Nephron (organoid): ENCODE measurements at regions not wholly inside any gene's neighbourhood (a gene's known extent, or its start where the extent isn't known, plus 50 kb on each side); places are given as distances from the start of the nearest gene placed in this dataset.

Experiments
- H3K27ac Mint-ChIP-seq, 3 experiments: 2 replicates each; pipeline ENCODE4 v1.8.0; 2020; ENCODE audit warnings: mixed read lengths in 3 of 3, mild to moderate bottlenecking in 2 of 3, moderate library complexity in 1 of 3
- H3K27me3 Mint-ChIP-seq: 2 replicates; pipeline ENCODE4 v1.8.0; 2021; ENCODE audit warnings: low read depth, mild to moderate bottlenecking, moderate library complexity, mixed read lengths
- H3K36me3 Mint-ChIP-seq: 2 replicates; pipeline ENCODE4 v1.8.0; 2020; ENCODE audit warnings: low read depth, mixed read lengths
- H3K4me1 Mint-ChIP-seq: 2 replicates; pipeline ENCODE4 v1.8.0; 2020; ENCODE audit warnings: mixed read lengths
- H3K4me3 Mint-ChIP-seq, 3 experiments: 2 replicates each; pipeline ENCODE4 v1.8.0; 2020; ENCODE audit warnings: mild to moderate bottlenecking in 3 of 3, mixed read lengths in 3 of 3, moderate library complexity in 2 of 3
- H3K9me3 Mint-ChIP-seq: 2 replicates; pipeline ENCODE4 v1.8.0; 2020; ENCODE audit warnings: mixed read lengths
- TF ChIP-seq, protein P1 (sequence below), 3 experiments: fragments of 200-600 bp; sonication (generic); IDR thresholded peaks; one replicate each; pipeline ENCODE4 v1.5.0; 2021; ENCODE audit warnings: antibody characterized with exemption in 3 of 3; ENCODE audit not compliant: unreplicated experiment in 3 of 3

DNA sequence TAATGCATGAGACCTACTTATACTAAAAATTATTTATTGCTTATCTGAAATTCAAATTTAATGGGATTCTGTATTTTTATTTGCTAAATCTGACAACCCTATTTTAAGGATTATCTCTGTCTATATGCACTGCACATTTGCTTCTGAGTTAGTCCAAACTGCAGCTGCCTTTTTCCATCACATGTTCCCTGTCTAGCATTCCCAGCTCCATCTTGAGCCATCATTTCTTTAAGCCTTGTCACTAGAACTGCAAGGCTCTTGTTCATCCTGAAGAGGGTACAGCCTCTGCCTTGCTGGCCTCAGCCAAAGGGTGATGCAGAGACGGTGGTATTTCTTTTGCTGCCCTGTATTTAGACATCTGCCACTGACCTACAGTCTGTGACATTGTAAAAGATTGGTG, 125.8 kb upstream of the STT3B start:
- H3K4me3 Mint-ChIP-seq: no peak overlapping the region
- TF ChIP-seq, protein P1, sequence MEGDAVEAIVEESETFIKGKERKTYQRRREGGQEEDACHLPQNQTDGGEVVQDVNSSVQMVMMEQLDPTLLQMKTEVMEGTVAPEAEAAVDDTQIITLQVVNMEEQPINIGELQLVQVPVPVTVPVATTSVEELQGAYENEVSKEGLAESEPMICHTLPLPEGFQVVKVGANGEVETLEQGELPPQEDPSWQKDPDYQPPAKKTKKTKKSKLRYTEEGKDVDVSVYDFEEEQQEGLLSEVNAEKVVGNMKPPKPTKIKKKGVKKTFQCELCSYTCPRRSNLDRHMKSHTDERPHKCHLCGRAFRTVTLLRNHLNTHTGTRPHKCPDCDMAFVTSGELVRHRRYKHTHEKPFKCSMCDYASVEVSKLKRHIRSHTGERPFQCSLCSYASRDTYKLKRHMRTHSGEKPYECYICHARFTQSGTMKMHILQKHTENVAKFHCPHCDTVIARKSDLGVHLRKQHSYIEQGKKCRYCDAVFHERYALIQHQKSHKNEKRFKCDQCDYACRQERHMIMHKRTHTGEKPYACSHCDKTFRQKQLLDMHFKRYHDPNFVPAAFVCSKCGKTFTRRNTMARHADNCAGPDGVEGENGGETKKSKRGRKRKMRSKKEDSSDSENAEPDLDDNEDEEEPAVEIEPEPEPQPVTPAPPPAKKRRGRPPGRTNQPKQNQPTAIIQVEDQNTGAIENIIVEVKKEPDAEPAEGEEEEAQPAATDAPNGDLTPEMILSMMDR (IDR thresholded peaks at IDR 0.05; ENCODE audit: unreplicated experiment in 3 of 3): no peak

DNA sequence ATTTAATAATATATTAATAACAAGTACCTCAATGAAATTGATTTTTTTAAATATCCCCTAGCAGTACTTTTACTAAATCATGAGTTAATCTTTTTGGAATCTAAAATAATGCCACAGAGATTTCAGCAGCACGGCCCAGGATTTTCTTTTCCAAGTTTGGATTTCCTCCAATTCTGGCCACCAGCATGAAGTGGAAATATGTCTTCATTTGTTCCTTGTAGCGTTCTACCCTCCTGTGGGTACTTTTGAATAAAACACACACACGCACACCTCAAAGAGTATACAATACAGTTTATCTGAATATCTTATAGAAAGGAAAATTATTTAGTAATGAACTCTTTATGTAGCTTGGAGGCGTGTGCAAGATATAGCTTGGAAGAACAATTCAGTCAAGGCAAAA, 125.1 kb upstream of the STT3B start:
- no peak overlapping the region for H3K4me3 Mint-ChIP-seq
- TF ChIP-seq, protein P1 (IDR thresholded peaks at IDR 0.05; ENCODE audit: unreplicated experiment in 3 of 3): no peak
- peaks cover 42% of the 10 kb centered on the region for H3K4me1 Mint-ChIP-seq
- H3K36me3 Mint-ChIP-seq: no peaks in the 10 kb centered on the region
- H3K27ac Mint-ChIP-seq: no peak overlapping the region
- no peaks in the 10 kb centered on the region for H3K9me3 Mint-ChIP-seq
- H3K27me3 Mint-ChIP-seq: no peaks in the 10 kb centered on the region

More for the DNA sequence above, 125.8 kb upstream of the STT3B start:
- peak overlapping the region; percentile 55 to 73 (median 67) for H3K27ac Mint-ChIP-seq
- no peaks in the 10 kb centered on the region for H3K27me3 Mint-ChIP-seq
- H3K36me3 Mint-ChIP-seq: no peaks in the 10 kb centered on the region
- H3K9me3 Mint-ChIP-seq: peaks cover 4% of the 10 kb centered on the region
- peaks cover 42% of the 10 kb centered on the region for H3K4me1 Mint-ChIP-seq

DNA sequence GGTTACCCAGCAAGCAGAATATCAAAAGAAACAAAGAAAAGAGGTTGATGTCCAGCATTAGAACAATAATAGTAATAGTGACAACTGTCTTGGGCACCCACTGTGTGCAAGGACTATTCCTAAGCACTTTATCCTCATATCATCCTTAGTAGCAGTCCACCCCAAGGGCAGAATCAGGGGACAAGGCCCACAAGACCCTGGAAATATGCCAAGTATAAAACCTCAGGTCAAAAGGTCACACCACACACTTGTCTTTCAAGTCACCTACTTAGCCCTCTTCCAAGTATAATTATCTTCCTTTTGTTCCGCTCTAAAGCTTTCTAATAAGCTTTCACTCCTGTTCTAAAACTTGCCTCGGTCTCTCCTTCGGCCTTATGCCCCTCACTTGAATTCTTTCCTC, 124.0 kb upstream of the STT3B start:
- H3K36me3 Mint-ChIP-seq: no peaks in the 10 kb centered on the region
- TF ChIP-seq, protein P1 (IDR thresholded peaks at IDR 0.05; ENCODE audit: unreplicated experiment in 3 of 3): no peak
- H3K27ac Mint-ChIP-seq: no peak overlapping the region
- H3K27me3 Mint-ChIP-seq: no peaks in the 10 kb centered on the region
- peaks cover 44% of the 10 kb centered on the region for H3K4me1 Mint-ChIP-seq
- no peak overlapping the region for H3K4me3 Mint-ChIP-seq
- no peaks in the 10 kb centered on the region for H3K9me3 Mint-ChIP-seq

DNA sequence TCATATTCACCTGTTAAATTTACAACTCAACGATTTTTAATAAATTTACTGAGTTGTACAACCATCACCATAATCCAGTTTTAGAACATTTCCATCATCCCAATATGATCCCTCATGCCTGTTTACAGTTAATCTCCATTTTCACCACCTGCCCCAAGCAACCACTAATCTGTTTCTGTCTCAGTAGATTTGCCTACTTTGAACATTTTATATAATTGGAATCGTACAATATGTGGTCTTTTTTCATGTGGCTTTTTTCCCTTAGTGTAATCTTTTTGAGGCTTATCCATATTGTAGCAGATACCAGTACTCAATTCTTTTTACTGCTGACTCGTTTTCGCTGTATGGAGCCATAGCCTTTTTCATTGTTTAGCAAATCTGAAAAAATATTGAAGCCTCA, 123.3 kb upstream of the STT3B start:
- H3K4me3 Mint-ChIP-seq: no peak overlapping the region
- peaks cover 47% of the 10 kb centered on the region for H3K4me1 Mint-ChIP-seq
- H3K36me3 Mint-ChIP-seq: no peaks in the 10 kb centered on the region

GRCh38 chr3:31409866-31410265, 122.9 kb upstream of the STT3B start:
- H3K27ac Mint-ChIP-seq: no peak overlapping the region
- TF ChIP-seq, protein P1 (IDR thresholded peaks at IDR 0.05; ENCODE audit: unreplicated experiment in 3 of 3): no peak
- H3K27me3 Mint-ChIP-seq: peaks cover 4% of the 10 kb centered on the region
- H3K4me1 Mint-ChIP-seq: peaks cover 52% of the 10 kb centered on the region
- H3K4me3 Mint-ChIP-seq: no peak overlapping the region
- no peaks in the 10 kb centered on the region for H3K9me3 Mint-ChIP-seq
- H3K36me3 Mint-ChIP-seq: no peaks in the 10 kb centered on the region

More for the DNA sequence above, 123.3 kb upstream of the STT3B start:
- H3K27ac Mint-ChIP-seq: no peak overlapping the region
- no peaks in the 10 kb centered on the region for H3K9me3 Mint-ChIP-seq
- TF ChIP-seq, protein P1 (IDR thresholded peaks at IDR 0.05; ENCODE audit: unreplicated experiment in 3 of 3): no peak
- H3K27me3 Mint-ChIP-seq: peaks cover 2% of the 10 kb centered on the region

DNA sequence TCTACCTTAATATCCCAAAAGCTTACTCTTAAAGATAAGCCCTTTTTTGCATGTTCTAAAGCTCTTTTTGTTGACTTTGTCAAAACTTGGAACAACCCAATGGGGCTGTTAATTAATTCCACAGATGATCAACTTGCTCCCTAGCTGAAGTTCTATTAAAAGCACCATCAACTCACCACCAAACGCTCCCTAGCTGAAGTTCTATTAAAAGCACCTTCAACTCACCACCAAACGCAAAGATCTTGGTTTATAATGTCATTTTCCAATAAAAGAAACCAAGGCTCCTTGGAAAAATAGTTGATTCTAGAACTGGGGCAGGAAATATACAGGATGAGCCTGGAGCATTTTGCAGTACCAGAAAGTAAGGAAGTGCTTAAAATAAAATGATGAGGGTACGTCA, 122.3 kb upstream of the STT3B start:
- Mint-ChIP-seq H3K36me3 (no peaks in the 10 kb centered on the region), H3K9me3 (no peaks in the 10 kb centered on the region), H3K4me3 (no peak overlapping the region), H3K27ac (no peak overlapping the region), H3K4me1 (peaks cover 50% of the 10 kb centered on the region), H3K27me3 (peaks cover 4% of the 10 kb centered on the region)
- TF ChIP-seq, protein P1 (IDR thresholded peaks at IDR 0.05; ENCODE audit: unreplicated experiment in 3 of 3): no peak
